Activated CD4-positive, alpha-beta memory T cell treated with anti-CD3 and anti-CD28 coated beads, Interleukin-2, amount 10 ng/mL, durations not matched to agents 7 days and 5 days (primary cell): ENCODE measurements at regions not wholly inside any gene's neighbourhood (a gene's known extent, or its start where the extent isn't known, plus 50 kb on each side); places are given as distances from the start of the nearest gene placed in this dataset.

Experiments
- CTCF ChIA-PET: fragments of 350-600 bp; sonication (Branson Sonifier 250); formaldehyde crosslinking; loops from one replicate; lab custom pipeline; 2021; ENCODE audit warnings: antibody characterized with exemption, inconsistent platforms; lab: Charles Lee
- POLR2A ChIA-PET: fragments of 350-600 bp; sonication (Branson Sonifier 250); formaldehyde crosslinking; loops from one replicate; lab custom pipeline; 2021; ENCODE audit warnings: antibody characterized with exemption; lab: Charles Lee
- DNase-seq: peaks from one replicate; pipeline ENCODE4 v3.0.0-alpha.2; 2020
- H3K27ac Mint-ChIP-seq: one replicate; pipeline ENCODE4 v1.8.0; 2021; ENCODE audit warnings: mild to moderate bottlenecking, mixed read lengths
- H3K27me3 Mint-ChIP-seq: one replicate; pipeline ENCODE4 v1.8.0; 2021; ENCODE audit warnings: mixed read lengths
- H3K36me3 Mint-ChIP-seq: one replicate; pipeline ENCODE4 v1.8.0; 2021; ENCODE audit warnings: low read depth, mixed read lengths
- H3K4me1 Mint-ChIP-seq: one replicate; pipeline ENCODE4 v1.8.0; 2021; ENCODE audit warnings: mixed read lengths
- H3K4me3 Mint-ChIP-seq: one replicate; pipeline ENCODE4 v1.8.0; 2021; ENCODE audit warnings: mild to moderate bottlenecking, mixed read lengths
- H3K9me3 Mint-ChIP-seq: one replicate; pipeline ENCODE4 v1.8.0; 2021; ENCODE audit warnings: mixed read lengths

DNA sequence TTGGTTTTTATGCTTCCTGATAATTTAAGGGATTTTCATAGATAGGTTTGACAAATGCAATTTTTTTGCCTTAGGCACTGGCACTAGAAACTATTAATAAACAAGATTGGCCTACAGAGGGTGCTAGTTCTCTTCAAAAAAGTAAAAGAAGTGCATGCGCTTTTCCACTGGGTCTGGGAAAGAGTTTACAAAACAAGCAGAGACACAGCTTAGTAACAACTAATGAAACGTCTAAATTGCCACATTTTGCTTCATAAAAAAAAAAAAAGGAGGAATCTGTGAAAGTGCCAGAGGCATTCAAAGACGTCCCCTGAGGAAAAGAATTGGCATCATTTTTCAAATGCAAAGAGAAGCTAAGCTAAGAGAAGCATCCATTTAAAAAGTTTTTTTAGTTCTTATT is 58.3 kb upstream of the EEA1 start:
- no peak overlapping the region for H3K4me3 Mint-ChIP-seq
- CTCF ChIA-PET, result interaction anchor here (0.6 to 4.2 kb wide), 37 partner anchors 9 to 1115 kb away, joined by 3 to 47 read pairs (median 4); partner anchors contain the start of gene EEA1
- H3K27ac Mint-ChIP-seq, result no peak overlapping the region
- no peaks in the 10 kb centered on the region for H3K9me3 Mint-ChIP-seq
- peaks cover 22% of the 10 kb centered on the region for H3K4me1 Mint-ChIP-seq
- no peaks in the 10 kb centered on the region for H3K36me3 Mint-ChIP-seq
- DNase-seq, result no peak
- peaks cover 11% of the 10 kb centered on the region for H3K27me3 Mint-ChIP-seq
- POLR2A ChIA-PET, result interaction anchor here (1.2 to 2.0 kb wide), 5 partner anchors 12 to 432 kb away, joined by 3 to 7 read pairs (median 4); no protein-coding TSS in a partner anchor

DNA sequence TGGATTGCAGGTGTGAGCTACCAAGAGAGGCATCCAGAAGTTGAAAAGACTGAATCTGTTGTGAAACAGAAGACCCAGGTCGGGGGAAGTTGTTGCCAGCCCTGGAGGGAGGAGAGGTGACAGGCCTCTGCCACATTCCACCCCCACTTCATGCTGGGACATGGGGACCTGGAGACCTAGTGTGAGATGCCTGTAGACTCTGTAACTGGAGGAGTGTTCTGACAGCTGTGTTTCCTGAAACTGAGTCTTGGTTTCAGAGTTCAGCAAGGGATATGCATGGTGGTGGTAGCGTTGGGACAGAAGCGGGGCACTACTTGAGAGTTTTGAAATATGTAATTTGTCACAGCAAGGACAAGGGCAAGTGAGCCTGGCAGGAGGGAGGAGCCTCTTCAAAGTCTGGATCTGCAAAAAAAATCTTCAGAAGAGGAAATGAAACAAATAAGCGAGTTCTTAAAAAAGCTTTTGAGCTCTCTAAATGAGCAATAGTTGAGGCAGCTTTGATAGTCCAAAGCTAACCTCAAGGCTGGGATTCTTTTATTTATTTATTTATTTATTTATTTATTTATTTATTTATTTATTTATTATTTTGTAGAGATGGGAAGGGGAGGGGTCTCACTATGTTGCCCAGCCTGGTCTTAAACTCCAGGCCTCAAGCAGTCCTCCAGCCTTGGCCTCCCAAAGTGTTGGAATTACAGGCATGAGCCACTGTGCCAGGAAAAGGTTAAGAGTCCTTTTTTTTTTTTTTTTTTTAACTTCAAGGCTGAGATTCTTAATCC is 58.9 kb upstream of the EEA1 start:
- Mint-ChIP-seq H3K4me1 (peaks cover 22% of the 10 kb centered on the region), H3K36me3 (no peaks in the 10 kb centered on the region), H3K27ac (peak overlapping the region; percentile 4), H3K27me3 (peaks cover 8% of the 10 kb centered on the region), H3K9me3 (no peaks in the 10 kb centered on the region), H3K4me3 (peak overlapping the region; percentile 0)
- ChIA-PET POLR2A (interaction anchor here (1.2 to 2.0 kb wide), 4 partner anchors 11 to 431 kb away, joined by 4 to 7 read pairs (median 4); no protein-coding TSS in a partner anchor), CTCF (interaction anchor here (0.6 to 4.2 kb wide), 35 partner anchors 9 to 1114 kb away, joined by 3 to 47 read pairs (median 5); partner anchors contain the start of gene EEA1)
- DNase-seq, result peak; percentile 26

DNA sequence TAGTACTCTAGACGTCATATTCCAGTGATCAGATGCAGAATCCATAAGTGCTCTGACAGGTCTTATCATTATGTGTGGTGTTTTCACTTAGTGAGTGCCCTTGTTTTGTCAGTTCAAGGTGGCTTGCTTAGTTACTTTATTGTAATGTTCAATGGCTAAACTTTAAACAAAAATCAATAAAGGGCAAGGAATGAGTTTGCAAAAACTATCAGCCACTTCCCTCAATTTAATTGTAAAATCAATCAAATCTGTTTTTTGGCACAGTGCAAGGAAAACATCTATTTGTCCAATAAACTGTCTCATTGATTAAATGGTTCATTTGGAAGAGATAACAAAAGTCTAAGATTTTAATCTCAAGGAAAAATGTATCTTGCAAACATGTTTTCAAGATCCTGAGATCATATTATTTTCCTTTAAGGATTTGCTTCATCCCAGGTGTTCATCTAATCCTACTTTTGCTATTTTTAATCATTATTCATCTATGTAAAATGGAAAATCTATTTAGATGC is 59.6 kb upstream of the EEA1 start:
- no peak for DNase-seq
- ChIA-PET CTCF (interaction anchor here (0.6 to 4.2 kb wide), 14 partner anchors 17 to 1113 kb away, joined by 3 to 47 read pairs (median 6); no protein-coding TSS in a partner anchor), POLR2A (interaction anchor here (1.6 to 2.0 kb wide), 3 partner anchors 10 to 431 kb away, joined by 4 to 7 read pairs (median 4); no protein-coding TSS in a partner anchor)
- Mint-ChIP-seq H3K27me3 (peaks cover 5% of the 10 kb centered on the region), H3K27ac (no peak overlapping the region), H3K9me3 (no peaks in the 10 kb centered on the region), H3K36me3 (no peaks in the 10 kb centered on the region), H3K4me1 (peaks cover 22% of the 10 kb centered on the region), H3K4me3 (no peak overlapping the region)

DNA sequence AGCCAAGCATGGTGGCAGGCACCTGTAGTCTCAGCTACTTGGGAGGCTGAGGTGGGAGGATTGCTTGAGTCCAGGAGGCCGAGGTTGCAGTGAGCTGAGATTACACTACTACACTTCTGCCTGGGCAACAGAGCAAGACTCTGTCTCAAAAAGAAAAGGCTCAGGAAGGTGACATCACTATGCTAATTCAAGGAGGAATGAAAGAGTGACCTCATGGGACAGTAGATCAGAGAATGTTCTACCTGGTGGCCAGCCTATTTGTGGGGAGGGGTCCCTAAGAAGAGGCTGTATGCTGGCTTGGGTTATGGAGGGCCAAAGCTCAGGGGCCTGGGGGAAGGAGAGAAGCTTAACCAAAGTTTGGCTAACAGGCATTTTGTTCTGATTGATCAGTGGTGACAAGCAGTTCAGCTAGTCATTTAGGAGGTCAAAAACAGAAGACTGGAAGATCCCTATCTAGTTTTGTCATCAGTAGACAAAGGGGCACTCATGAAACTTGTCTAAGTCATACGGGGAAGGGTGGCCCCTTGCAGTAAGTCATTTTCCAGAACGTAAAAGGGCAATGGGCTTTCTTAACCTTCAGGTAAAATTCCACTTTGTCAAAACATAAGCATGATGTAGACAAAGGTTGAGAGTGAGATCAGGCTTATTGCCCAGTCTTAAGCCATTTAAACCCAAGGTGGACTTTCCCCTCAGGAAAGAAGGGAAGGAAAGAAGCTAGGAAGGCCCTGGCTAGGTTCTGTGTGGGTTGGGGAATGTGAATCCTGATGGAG is 60.8 kb upstream of the EEA1 start:
- Mint-ChIP-seq H3K4me1 (peaks cover 22% of the 10 kb centered on the region), H3K36me3 (no peaks in the 10 kb centered on the region), H3K27ac (no peak overlapping the region), H3K4me3 (no peak overlapping the region), H3K27me3 (peaks cover 2% of the 10 kb centered on the region), H3K9me3 (no peaks in the 10 kb centered on the region)
- ChIA-PET POLR2A (no interaction called here), CTCF (interaction anchor here (0.7 to 4.2 kb wide), 4 partner anchors 106 to 1112 kb away, joined by 3 to 47 read pairs (median 22); no protein-coding TSS in a partner anchor)
- no peak for DNase-seq

DNA sequence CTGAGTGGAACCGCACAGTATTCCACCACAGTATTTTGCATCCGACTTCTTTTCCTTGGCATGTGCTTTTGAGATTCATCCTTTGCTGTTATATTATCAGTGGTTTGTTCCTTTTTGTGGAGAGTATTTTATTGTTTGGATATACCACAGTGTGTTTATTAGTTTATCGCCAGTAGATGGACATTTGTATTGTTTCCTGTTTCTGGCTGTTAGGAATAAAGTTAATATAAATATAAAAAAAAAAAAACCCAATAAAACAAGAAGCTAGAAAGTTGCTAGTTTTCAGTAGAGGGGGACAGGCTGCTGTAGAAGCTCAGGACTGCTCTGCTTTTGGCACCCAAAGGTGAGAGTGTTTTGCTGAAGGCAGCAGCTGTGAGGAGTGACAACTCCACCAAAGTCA is 62.0 kb upstream of the EEA1 start:
- ChIA-PET CTCF (interaction anchor here (0.5 to 2.2 kb wide), 4 partner anchors 389 to 429 kb away, joined by 3 to 10 read pairs (median 5); no protein-coding TSS in a partner anchor), POLR2A (no interaction called here)
- Mint-ChIP-seq H3K27ac (no peak overlapping the region), H3K4me1 (peaks cover 22% of the 10 kb centered on the region), H3K4me3 (no peak overlapping the region), H3K36me3 (no peaks in the 10 kb centered on the region), H3K9me3 (no peaks in the 10 kb centered on the region), H3K27me3 (peaks cover 2% of the 10 kb centered on the region)
- no peak for DNase-seq

DNA sequence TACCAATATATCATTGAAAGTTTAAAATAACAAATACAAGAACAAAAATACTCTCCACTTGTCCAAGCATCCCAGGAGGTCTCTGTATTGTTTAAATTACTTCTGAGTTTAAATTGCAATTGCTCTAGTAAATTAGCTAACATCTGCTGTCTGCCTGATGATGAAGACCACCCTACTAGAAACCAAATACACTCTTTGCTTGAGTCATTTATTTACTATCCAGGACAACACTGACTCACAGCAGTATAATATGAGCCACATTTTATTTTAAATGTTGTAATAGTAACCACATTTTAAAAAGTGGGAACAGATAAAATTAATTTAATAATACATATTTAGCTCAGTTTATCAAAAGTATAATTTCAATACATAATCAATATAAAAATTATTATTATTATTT is 62.9 kb upstream of the EEA1 start:
- peaks cover 22% of the 10 kb centered on the region for H3K4me1 Mint-ChIP-seq
- no peak overlapping the region for H3K4me3 Mint-ChIP-seq
- ChIA-PET CTCF (interaction anchor here (1.2 to 2.2 kb wide), 2 partner anchors 405 to 428 kb away, joined by 7 to 10 read pairs; no protein-coding TSS in a partner anchor), POLR2A (no interaction called here)
- H3K9me3 Mint-ChIP-seq, result no peaks in the 10 kb centered on the region
- no peak overlapping the region for H3K27ac Mint-ChIP-seq
- DNase-seq, result no peak
- no peaks in the 10 kb centered on the region for H3K27me3 Mint-ChIP-seq
- no peaks in the 10 kb centered on the region for H3K36me3 Mint-ChIP-seq

DNA sequence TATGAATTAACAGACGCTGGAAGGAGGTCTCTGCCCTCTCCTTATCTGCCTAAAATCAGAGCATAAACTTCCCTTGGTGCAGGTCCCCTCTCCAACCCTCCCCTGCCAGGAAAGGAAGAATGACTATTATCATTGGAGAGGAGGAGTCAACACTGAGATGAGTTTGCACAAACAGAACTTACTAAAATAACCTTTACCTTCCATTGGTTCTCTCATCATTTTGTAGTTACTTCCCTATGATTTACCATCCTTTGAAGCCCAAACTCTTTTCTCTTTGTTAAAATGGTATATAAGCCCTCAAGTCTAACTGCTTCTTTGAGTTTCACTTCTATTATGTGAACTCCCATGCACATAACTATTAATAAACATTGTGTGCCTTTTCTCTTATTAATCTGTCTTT is 64.2 kb upstream of the EEA1 start:
- H3K27me3 Mint-ChIP-seq, result no peaks in the 10 kb centered on the region
- H3K36me3 Mint-ChIP-seq, result no peaks in the 10 kb centered on the region
- no peak overlapping the region for H3K27ac Mint-ChIP-seq
- no peak overlapping the region for H3K4me3 Mint-ChIP-seq
- H3K4me1 Mint-ChIP-seq, result peaks cover 12% of the 10 kb centered on the region
- ChIA-PET CTCF (no interaction called here), POLR2A (no interaction called here)
- no peaks in the 10 kb centered on the region for H3K9me3 Mint-ChIP-seq
- DNase-seq, result no peak

DNA sequence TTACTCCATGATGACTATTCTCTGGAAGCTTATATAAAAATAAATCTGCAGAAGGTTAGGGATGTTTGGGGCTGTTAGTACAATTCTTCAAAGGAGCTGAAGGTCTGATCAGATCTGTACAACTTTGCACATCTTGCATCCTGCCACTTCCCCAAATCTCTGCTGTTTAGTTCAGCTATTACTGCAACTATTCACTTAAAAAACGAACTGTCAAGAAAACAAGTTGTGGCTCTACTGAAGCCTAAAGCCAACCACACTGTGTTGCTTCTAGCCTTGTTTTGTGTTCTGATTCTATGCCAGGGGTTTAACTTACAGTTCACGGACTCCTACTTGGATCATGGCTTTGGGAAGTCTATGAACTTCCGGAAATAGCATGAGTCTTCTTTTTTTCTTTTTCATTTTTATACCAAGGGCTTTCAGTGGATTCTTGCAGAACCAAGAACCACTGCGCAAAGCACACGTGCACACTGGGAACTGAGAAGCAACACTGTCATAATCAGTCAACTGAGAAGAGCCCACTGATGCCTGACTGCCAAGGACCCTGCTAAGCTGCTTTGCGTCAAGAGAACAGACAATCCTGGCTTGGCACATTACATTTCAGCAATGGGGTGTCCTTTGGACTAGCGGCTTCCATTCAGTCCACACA is 66.3 kb upstream of the EEA1 start:
- DNase-seq, result no peak
- H3K4me3 Mint-ChIP-seq, result no peak overlapping the region
- H3K9me3 Mint-ChIP-seq, result no peaks in the 10 kb centered on the region
- ChIA-PET CTCF (no interaction called here), POLR2A (no interaction called here)
- no peak overlapping the region for H3K27ac Mint-ChIP-seq
- H3K27me3 Mint-ChIP-seq, result no peaks in the 10 kb centered on the region
- H3K36me3 Mint-ChIP-seq, result no peaks in the 10 kb centered on the region
- H3K4me1 Mint-ChIP-seq, result no peaks in the 10 kb centered on the region

DNA sequence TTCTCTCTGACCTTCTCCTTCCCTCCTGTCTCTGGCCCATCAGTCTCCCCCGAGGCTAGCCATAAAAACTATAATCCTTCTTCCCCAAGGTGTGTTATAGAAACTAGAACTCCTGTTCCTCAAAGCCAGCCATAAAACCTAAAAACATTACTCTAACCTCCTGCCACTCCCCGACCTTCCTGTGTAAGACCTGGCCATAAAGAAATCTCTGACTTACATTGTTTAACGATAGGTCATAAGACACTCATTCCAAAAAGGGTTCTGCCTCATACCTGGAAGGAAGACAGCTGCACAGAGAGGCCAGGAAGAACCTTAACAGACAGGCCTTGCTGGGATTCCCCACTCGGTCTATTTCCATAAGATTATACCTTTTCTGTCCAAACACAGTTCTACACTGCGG is 70.9 kb upstream of the EEA1 start:
- H3K27me3 Mint-ChIP-seq, result no peaks in the 10 kb centered on the region
- no peaks in the 10 kb centered on the region for H3K4me1 Mint-ChIP-seq
- no peak for DNase-seq
- POLR2A ChIA-PET, result no interaction called here
- CTCF ChIA-PET, result interaction anchor here (0.9 kb wide), 1 partner anchor 13 kb away, joined by 4 read pairs; no protein-coding TSS in a partner anchor
- no peaks in the 10 kb centered on the region for H3K9me3 Mint-ChIP-seq
- H3K36me3 Mint-ChIP-seq, result no peaks in the 10 kb centered on the region
- no peak overlapping the region for H3K4me3 Mint-ChIP-seq
- H3K27ac Mint-ChIP-seq, result no peak overlapping the region

DNA sequence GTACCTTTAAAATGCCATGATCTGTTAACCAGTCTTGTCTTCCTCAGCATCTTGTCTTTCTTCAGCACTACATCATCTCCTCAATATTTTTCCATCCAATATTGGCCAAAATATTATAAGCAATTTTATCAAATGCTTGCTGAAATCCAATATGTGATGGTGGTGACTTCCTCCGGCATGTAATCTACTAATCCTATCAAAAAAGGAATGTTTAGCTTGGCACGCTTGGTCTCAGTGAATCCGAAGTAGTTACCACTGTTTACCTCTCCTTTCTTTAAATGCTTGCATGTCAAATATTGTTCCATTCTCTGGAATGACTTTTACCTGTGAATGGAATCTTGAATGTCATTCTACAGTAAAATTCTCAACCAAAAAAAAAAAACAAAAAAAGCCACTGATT is 72.3 kb upstream of the EEA1 start:
- ChIA-PET CTCF (no interaction called here), POLR2A (no interaction called here)
- Mint-ChIP-seq H3K27ac (no peak overlapping the region), H3K4me3 (no peak overlapping the region), H3K4me1 (no peaks in the 10 kb centered on the region), H3K9me3 (no peaks in the 10 kb centered on the region), H3K36me3 (no peaks in the 10 kb centered on the region), H3K27me3 (no peaks in the 10 kb centered on the region)
- DNase-seq, result no peak

DNA sequence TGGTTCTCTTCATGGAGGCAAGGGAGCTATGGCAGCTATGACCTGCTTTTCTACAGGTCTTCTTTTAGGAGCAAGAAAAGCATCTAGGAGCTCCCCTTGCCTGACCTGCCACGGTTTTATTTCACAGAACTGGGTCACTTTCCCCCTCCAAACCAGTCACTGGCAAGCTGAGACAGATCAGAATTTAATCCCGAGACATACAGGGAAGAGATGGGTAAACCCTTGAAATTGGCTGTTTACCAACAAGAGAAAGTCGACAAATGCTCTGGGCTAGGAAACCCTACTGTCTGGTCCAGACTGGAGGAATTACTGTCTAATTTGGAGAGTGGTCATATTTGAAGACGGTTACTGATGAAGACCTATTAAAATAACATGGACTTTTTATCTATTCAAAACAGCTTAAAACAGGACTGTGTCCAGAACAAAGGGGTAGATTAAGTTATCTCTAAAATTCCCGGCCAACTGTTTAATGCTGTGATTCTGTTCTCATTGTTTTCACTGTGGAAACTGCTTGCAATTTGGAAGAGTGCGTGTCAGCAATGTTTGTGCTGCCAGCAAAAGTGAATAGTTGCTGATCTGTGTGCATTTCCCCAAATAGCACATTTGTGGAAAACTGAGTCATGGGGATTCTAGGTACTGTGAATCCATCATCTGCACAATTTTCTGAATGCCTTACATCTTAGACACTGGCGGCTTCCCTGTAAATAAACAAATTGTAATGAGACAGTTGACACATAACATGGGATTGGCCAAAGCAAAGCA is 73.4 kb upstream of the EEA1 start:
- Mint-ChIP-seq H3K27me3 (no peaks in the 10 kb centered on the region), H3K9me3 (no peaks in the 10 kb centered on the region), H3K4me3 (no peak overlapping the region), H3K27ac (no peak overlapping the region), H3K4me1 (no peaks in the 10 kb centered on the region), H3K36me3 (no peaks in the 10 kb centered on the region)
- POLR2A ChIA-PET, result no interaction called here
- CTCF ChIA-PET, result interaction anchor here (0.7 to 0.8 kb wide), 2 partner anchors 15 to 1668 kb away, joined by 3 to 5 read pairs; no protein-coding TSS in a partner anchor
- no peak for DNase-seq
